ENCODE measurements at regions not wholly inside any gene's neighbourhood (a gene's known extent, or its start where the extent isn't known, plus 50 kb on each side); places are given as distances from the start of the nearest gene placed in this dataset.
"Not testable (repeated sequence)": the region's sequence is repeated elsewhere in the genome, so short reads cannot be mapped to it uniquely, and the experiment has no call there.

DNA sequence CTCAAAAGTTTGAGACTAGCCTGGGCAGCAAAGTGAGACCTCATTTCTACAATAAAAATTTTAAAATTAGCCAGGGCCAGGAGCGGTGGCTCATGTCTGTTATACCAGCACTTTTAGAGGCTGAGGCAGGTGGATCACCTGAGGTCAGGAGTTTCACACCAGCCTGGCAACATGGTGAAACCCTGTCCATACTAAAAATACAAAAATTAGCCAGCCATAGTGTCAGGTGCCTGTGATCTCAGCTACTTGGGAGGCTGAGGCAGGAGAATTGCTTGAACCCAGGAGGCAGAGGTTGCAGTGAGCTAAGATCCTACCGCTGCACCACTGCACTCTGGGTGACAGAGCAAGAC, 85.1 kb upstream of the MAP4 start:
- DNase-seq (ENCODE audit: low read depth in 3 of 3, low spot score in 1 of 3): not testable (repeated sequence)

DNA sequence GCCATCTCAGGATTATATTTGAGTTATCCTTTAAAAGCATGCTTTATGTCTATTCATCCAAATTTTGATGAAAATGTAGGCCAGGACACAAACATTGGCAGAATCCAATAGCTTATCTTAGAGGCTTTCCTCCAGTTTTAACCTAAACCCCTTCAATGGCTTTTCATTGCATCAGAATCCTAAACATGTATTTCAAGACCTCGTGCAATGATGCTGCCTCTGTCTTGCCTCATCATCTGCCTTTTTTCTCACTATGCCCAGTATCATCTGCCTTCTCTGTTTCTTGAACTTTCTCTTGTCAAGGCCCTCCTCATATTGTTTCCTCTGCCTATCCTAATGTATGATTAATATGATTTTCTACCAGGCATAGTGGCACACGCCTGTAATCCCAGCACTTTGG, 76.1 kb upstream of the MAP4 start:
- DNase-seq (ENCODE audit: low read depth in 3 of 3, low spot score in 1 of 3): no peak

DNA sequence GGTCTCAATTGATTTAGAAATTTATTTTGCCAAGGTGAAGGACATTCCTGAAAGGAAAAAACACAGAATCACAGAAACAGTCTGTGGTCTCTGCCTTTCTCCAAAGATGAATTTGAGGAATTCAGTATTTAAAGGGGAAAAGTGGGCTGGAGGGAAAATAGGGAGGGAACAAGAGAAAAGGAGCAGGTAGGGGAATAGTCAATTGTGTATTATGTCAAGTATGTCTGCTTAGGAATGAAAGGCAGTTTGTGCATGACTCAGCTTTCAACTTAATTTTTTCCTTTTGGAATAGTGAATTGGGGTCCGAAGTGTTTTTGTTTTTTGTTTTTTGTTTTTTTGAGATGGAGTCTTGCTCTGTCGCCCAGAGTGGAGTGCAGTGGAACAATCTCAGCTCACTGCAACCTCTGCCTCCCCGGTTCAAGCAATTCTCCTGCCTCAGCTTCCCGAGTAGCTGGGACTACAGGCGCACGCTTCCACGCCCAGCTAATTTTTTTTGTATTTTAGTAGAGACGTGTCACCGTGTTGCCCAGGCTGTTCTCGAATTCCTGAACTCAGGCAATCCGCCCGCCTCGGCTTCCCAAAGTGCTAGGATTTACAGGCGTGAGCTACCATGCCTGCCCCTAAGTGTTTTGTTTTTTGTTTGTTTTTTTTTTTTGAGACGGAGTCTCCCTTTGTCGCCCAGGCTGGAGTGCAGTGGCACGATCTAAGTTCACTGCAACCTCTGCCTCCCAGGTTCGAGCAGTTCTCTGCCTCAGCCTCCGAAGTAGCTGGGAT, 74.1 kb upstream of the MAP4 start:
- DNase-seq (ENCODE audit: low read depth in 3 of 3, low spot score in 1 of 3): no peak

DNA sequence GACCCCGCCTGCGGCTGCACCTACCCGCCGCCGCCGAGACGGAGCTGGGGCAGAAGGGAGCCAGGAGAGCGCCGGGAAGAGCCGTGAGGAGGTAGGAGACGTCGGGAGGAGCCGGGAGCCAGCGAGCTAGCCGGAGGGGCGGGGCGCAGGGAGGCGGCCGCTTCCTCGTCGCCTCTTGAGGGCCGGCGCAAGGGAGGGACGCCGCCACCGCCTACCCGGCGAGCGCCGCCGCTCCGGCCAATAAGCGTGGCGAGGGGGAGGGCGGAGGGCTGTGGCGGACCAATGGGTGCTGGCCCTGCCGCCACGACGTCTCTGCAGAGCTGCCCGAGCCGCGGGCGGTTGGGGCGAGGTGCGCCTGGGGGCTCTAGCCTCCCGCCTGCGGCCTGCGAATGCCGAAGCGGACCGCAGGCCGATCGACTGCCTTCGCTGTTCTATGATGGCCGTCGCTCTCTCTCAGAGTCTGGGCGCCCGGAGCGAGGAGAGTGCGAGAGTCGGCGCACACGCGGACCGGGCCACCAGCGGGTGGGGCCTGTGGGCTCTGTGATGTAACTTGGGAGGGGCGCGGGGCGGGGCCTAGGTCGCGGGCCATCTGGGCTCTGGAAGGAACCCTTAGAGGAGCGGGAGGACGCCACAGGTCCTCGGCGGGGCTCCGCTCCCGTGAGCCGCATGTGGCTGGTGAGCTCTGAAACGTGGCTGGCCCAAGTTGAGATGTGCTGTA, 72.7 kb upstream of the MAP4 start:
- DNase-seq (ENCODE audit: low read depth in 3 of 3, low spot score in 1 of 3): peak; percentile 78 to 93 (median 80)

- peak in 1 of 3 donors; percentile 8 for DNase-seq (ENCODE audit: low read depth in 3 of 3, low spot score in 1 of 3)
Observed at GRCh38 chr3:48088056-48088748, 72.0 kb upstream of the MAP4 start.

DNA sequence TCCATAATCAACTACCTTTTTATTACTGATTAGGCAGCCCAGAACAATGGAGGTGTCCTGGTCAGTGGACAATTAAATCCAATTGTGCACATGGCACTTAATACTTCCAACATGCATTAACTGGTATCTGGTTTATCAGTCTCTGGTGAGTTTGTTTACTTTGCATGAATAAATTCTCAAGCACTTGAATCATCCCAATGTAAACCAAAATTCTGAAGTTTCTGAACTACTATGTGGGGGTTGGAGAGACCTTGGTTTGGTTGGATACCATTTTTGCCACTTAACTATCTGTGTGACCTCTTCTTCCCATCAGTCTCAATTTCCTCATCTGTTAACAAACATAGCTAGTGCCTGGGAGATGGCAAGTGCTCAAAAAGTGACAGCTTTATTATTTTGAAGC, 70.5 kb upstream of the MAP4 start:
- DNase-seq (ENCODE audit: low read depth in 3 of 3, low spot score in 1 of 3): no peak

DNA sequence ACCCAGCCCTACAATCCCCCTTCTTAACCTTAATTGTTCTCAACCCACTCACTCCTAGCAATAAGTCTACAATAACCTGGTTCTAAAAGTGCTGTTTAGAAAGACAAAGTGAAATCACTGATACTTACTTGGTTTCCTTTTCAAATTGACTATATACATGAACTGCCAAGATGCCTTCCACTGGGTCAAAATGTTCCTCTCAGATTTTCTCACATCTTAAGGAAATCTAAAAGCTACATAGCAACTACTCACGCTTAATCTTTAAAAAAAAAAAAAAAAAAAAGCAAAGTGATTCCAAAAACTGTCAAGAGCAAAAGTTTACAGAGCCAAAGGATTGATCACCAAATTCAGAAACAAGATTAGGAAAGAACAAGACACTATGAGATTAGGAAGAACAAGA, 68.7 kb upstream of the MAP4 start:
- DNase-seq (ENCODE audit: low read depth in 3 of 3, low spot score in 1 of 3): no peak

DNA sequence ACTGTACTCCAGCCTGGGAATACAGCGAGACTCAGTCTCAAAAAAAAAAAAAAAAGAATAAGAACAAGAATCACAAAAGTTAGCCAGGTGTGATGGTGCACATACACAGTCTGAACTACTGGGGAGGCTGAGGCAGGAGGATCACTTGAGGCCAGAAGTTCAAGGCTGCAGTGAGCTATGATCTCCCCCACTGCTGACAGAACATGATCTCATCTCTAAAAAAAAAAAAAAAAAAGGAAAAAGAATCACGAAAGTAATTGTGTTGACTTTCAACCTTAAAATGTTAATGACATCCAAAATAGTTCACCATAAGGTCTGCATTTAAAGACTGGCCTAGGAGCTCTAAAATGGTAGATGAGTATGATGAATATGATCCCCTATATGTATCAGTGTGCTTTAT, 68.0 kb upstream of the MAP4 start:
- no peak for DNase-seq (ENCODE audit: low read depth in 3 of 3, low spot score in 1 of 3)

DNA sequence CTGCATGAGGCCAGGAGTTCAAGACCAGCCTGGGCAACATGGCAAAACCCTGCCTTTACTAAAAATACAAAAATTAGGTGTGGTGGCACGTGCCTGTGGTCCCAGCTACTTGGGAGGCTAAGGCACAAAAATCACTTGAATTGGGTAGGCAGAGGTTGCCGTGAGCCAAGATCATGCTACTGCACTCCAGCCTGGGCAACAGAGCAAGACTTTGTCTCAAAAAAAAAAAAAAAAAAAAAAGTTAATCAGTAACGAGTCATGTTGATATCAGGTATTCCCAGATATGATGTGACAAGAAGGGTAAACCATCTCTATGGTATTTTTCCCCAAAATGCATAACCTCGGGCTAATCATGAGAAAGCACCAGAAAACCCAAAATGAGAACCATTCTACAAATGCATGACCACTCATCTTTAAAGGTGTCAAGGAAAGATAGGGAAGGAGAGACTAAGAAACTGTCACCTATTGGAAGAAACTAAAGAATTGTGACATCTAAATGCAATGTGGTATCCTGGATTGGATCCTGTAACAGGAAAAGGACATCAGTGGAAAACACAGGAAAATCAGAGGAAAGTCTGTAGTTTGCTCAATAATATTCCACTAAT, 66.5 kb upstream of the MAP4 start:
- DNase-seq (ENCODE audit: low read depth in 3 of 3, low spot score in 1 of 3): no peak

- no peak for DNase-seq (ENCODE audit: low read depth in 3 of 3, low spot score in 1 of 3)
Observed at GRCh38 chr3:48077815-48078214, 61.6 kb upstream of the MAP4 start.

- no peak for DNase-seq (ENCODE audit: low read depth in 3 of 3, low spot score in 1 of 3)
Observed at GRCh38 chr3:48070030-48070429, 53.8 kb upstream of the MAP4 start.

- DNase-seq (ENCODE audit: low read depth in 3 of 3, low spot score in 1 of 3): no peak
Observed at GRCh38 chr3:48069339-48069738, 53.1 kb upstream of the MAP4 start.

DNA sequence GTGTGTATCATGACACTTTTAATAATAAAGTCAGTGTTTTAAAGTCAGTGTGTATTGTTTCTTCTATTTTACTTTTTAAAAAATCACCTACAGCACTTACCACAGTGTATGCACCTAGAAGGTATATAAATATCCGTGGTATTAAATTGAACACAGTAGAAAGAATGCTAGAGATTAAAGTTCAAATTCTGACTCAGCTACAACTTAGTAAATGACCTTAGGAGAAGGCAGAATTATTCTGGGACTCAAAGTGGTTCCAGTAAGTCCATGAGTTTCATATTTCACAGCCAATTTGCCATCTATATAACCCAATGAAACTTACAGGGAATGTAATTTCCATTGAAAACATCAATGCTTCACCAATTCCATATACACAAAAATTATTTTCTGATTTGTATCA, 52.7 kb upstream of the MAP4 start:
- no peak for DNase-seq (ENCODE audit: low read depth in 3 of 3, low spot score in 1 of 3)

- not testable (repeated sequence) for DNase-seq (ENCODE audit: low read depth in 3 of 3, low spot score in 1 of 3)
Observed at GRCh38 chr3:48068320-48068719, 52.1 kb upstream of the MAP4 start.

DNA sequence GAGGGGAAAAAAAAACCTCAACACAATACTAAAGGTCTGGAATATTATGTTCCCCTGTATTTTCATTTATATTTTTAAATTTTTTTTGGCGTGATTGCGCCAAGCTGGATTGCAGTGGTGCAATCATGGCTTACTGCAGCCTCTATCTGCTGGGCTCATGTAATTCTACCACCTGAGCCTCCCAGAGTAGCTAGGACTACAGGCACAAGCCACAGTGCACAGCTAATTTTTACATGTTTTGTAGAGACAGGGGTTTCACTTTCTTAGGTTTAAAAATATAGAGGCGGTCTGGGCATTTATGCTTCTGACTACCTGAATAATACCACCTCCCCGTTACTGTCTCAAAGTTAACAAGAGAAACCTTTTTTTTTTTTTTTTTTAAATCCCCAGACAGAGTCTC, 51.1 kb upstream of the MAP4 start:
- no peak for DNase-seq (ENCODE audit: low read depth in 3 of 3, low spot score in 1 of 3)

All from stimulated activated CD4-positive, alpha-beta T cell treated with anti-CD3 and anti-CD28 coated beads, TNF-alpha, amount 100 ng/mL, for 1 hour (primary cell).